Endothelial cell of hepatic sinusoid (primary cell): ENCODE measurements at regions not wholly inside any gene's neighbourhood (a gene's known extent, or its start where the extent isn't known, plus 50 kb on each side); places are given as distances from the start of the nearest gene placed in this dataset.

Experiments
- in situ Hi-C: cut with HindIII; loops from 2 replicates; pipeline ENCODE4 v1.10.0; 2017; ENCODE audit warnings: low sequenced_read_pairs

DNA sequence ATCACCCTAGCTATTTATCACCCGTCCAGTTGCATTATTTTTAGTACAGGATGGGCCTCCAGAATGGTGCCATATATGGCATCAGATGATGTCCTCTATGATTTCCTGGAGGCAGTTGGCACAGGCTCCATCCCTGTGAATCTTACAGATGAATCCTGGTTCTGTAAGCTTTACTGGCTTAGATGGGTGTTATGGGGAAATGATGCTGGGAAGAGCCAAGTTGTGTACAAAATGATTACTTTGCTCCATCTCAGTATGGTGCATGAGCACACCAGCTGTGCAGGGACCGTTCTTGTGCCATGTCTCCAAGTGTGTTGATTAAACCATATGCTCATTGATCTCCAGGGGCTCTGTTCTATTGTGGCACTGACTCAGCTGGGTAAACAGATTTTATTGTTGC lies 755.7 kb downstream of the TLR4 start:
- in situ Hi-C loops, result no loop called here

DNA sequence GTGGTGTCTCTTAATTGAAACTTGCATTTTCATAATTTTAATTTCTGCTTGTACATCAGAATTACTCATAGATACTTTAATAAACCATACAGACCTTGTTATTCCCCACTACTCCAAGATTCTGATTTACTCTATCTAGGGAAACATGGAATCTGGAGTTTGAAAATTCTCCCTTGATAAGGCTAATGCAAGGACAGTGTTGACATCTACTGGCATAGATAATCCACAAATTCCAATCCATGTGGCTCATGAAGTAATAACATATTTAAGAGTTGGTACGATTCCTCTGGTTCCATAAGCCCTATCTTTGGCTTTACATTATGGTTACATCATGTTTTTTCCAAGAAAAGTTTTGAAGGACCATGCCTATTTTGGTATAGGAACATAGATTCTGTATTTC lies 759.2 kb downstream of the TLR4 start:
- in situ Hi-C loops, result no loop called here

DNA sequence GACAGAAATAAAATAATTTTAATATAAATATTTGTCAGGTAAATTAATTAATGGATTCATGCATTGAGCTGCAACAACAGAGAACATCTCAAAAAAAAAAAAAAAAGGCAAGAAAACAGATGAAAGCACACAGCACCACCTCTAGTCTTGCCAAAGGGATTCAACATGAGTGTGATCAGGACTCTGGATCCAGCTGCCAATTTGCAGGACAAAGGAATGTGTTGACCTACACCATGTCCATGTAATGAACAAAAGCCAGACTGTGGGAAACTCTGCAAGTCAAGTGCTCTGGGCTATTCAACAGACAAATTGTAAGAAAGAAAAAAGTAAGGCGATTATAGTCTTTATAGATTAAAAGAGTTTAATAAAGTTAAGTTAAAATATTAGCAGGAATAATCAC lies 769.3 kb downstream of the TLR4 start:
- in situ Hi-C loops, result no loop called here

DNA sequence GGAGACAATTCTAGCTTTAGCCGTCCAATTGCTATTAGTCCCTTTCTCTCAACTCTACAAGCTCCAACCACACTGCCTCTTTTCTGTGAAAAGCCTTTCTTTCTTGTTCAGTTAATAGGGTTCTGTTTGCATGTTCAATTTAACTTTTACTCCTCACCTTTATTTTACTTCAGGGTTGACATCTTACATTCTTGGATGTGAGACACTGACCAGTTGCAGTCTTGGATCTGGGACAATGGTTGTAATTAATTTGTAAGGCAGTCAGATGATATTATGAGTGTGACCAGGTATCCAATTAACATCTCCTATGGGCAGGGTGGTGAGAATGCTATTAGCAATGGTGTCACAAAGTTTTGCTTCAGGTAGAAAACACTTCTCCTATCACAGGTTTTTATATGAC lies 774.5 kb downstream of the TLR4 start:
- in situ Hi-C loops, result no loop called here

DNA sequence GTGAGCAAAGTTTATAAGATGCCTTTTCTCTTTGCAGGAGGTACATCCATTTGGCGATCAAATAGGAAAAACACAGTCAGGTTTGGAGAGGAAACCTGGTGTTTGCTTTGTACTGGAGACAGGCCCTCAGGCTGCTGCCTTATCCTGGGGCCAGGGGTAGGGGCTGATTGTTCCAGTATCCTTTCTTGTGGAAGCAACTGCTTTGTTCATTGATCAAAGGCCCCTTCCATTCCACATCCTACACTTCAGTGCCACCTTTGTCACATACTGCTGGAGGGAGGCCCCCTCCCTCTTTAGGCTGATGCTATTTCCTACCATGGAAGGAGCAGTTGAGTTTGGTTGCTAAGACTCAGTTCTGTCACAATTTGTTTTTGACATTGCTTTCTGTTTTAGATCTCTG lies 778.1 kb downstream of the TLR4 start:
- in situ Hi-C loops, result no loop called here

DNA sequence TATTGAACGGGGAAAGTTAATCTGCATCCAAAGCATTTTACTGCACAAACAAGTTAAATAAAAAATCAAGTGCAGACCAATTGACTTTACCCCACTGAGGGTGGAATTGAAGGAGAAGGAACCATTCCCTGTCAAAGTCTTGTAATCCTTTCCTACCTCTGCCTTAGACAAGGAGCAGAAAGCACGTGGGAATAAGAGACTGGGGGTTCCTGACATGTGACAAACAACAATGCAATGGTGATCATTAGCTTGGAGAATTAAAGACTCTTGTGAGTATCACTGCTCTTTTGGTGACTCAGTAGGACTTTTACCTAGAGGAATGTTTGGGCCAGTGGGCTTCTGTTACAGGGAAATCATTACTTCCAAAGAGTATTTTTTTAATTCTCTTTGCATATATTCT lies 779.5 kb downstream of the TLR4 start:
- in situ Hi-C loops, result no loop called here

DNA sequence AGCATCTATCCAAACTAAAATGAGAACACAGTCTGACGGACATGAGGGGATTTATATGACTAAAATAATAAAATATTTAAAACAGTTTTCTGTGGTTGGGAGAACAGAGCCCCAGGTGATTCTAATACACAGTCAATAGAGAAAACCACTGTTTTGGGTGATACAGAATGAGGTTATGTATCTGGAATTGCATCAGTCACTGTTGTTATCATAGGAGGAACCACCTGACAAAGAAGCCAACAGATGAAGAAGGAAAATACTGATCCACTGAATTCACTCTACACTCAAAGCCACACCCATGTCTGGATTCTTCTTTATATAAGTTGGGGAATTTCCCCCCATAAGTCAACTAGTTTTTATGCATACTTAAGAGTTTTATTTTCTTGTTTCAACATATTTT lies 799.0 kb downstream of the TLR4 start:
- in situ Hi-C loops, result no loop called here

DNA sequence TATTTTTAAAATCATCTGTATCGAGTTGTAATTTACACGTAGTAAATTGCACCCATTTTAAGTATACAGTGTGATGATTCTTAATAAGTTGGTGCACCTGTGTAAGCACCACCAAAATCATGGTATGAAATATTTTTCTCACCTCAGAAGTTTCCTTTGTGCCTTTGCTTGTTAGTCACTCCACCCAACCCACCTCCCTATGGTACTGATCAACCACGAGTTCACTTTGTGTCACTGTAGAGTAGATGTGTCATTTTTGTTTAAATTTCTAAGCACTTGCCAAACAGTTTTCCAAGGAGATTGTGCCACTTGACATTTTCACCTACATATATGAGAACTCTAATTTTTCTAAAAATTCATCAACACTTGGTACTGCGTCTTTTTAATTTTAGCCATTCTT lies 806.5 kb downstream of the TLR4 start:
- in situ Hi-C loops, result no loop called here

DNA sequence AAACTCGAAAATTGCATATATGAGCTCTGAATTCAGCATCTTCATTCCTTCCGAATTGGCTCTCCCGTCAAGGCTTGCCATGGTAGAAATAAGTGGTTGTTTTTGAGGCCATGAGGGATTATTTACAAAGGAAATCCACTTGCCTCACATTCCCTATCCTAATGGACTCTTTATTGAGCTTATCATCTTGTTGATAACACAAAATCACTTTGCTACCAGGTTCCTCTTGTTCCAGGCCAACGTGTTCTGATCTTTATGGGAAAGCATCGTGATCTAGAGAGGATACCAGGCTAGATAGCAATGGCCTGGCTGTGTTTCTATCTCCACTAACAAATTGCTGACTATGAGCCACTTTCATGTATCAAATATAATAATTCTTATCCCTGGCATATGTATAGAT lies 811.7 kb downstream of the TLR4 start:
- in situ Hi-C loops, result no loop called here

DNA sequence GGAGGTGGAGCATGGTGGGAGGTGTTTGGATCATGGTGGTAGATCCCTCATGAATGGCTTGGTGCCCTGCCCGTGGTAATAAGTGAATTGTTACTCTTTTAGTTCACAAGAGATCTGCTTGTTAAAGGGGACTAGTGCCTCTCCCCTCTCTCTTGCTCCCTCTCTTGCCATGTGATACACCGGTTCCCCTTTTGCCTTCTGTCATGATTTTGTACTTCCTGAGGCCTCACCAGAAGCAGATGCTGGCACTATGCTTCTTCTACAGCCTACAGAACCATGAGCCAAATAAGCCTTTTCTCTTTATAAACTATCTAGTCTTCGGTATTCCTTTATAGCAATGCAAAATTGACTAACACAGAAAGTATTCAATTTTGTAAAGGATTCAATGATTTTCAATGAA lies 817.1 kb downstream of the TLR4 start:
- in situ Hi-C loops, result no loop called here

DNA sequence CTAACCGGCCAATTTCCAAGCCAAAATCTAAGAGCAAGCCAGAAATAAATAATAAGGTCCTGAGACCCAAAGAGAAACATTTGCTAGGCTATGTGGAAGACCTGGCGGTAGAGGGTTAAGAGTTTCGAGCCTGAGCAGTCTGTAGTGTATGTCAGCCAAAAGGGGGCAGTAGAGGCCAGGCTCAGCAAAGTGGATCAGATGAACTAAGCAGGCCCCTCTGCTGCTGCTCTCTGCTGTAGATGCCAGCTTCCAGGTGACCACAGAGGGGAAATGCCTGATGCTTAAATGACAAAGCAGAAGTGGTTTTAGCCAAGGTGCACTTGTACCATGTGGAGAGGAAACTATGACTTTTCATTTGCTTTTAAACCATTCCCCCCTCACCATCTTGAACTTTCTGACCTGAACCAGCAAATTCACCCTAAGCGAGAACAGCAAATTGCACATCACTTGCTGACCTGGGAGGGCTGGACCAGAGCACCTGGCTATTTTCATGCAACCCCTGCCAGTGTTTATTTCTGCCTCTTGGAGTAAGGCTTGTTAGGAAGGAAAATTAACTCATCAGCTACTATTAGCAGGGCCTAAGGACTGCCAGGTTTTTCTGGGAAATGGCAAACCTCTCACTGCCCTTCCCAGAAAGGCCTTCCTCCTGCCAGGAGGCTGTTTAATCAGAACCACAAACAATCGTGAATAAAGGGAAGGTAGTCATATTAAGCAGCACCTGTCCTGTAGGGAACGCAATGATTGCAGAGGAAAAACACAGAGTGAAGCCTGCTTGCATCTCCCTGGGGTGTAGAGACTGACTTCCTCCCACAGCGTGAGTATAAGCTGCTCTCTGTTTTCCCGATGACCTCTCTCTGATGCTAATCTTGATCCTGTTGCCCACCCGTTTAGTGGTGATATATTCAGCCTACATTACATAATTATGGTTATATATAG lies 818.2 kb downstream of the TLR4 start:
- in situ Hi-C loops, result no loop called here

DNA sequence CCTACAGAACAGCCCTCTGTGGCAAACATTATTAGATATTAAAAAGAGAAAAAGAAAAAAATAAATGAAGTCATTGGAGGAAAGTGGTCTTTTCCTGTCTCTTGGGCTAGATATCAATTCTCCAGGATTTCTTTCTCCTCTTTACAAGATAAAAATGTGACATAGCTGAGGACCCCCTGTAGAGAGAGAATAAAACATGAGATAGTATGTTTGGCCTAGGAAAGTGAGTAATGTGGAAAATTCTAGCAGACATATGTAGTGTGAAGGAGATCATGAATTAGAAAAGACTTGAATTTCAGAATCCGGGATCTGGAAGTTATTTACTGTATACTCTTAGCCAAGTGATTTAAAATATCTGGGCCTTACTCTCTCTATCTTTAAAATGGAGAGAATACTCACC lies 823.1 kb downstream of the TLR4 start:
- in situ Hi-C loops, result no loop called here

DNA sequence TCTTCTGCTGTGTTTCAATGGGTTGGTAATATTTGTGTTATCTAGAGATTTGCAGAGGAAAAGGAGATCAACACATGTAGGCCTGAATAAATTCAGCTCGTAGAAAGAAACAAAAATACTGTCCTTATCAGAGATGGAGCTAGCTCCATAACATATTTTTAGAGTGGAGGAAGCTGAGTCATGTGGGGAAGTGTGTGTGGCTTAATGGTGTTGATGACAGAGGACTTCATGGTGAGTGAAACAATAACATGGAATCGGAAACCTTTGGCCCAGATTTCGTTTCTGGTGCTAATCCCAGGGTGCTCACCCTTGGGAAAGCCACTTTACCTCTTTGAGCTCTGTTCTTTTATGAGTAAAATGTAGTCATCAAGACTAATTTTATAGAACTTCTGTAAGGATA lies 825.0 kb downstream of the TLR4 start:
- in situ Hi-C loops, result no loop called here

DNA sequence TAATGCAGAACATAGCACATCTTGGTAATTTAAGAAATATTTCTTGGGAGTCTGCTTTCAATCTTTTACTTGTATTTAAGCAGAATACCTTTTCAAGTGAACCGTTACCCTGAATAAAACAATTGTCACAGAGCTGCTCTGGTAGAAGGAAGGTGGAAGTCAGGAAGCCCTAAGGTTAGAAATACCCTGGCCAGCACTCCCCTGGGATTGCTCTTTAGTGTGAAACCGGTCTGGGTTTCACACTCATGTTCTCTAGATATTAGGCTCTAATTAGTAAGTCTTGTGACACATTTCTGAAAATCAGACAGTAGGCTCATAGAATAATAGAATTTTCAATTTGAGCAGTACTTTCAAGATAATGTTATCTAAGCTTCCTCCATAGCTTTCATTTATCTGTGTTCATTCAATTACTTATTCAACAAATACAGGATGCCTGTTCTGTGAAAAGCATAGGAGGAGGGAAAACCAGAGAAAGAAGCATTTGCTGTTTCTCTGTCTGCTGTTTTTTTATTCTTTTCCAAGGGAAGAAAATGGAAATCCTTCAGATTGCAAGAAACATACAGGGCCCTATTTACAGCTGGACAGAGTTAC lies 825.5 kb downstream of the TLR4 start:
- in situ Hi-C loops, result no loop called here

DNA sequence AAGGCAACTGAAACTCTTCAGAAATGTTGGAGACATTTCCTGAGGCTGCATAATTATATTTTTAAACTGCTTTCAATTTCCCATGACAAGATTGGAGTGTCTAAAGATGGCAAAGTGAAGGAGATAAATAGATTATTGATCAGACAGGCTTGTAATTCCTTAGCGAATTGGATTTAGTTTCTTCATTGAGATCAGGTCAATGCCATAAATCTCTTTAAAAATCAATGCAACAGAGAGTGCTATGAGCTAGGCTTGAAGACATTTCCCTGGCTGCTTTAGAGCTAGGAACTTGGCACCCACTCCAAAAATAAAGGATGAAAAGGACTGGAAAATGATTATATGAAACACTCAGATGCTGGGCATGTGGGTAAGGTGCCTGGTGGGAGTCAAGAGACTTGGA lies 828.4 kb downstream of the TLR4 start:
- in situ Hi-C loops, result no loop called here

DNA sequence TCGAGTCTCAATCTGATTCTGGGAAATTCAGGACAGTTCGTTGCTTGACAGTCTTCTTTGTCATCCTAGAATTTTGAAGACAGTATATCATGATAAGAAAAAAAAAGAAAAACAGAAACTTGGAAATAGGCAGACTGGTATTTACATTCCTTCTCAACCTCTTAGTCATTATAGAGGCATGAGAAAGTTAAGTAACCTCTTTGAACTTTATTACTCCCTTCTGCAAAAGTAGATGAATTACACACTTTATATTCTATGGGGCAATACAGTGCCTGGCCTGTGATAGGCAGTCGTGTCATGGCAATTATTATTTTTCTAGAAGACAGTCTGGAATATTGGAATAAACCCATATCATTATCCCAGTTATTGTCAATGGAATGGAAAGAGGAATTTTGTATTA lies 828.9 kb downstream of the TLR4 start:
- in situ Hi-C loops, result no loop called here

DNA sequence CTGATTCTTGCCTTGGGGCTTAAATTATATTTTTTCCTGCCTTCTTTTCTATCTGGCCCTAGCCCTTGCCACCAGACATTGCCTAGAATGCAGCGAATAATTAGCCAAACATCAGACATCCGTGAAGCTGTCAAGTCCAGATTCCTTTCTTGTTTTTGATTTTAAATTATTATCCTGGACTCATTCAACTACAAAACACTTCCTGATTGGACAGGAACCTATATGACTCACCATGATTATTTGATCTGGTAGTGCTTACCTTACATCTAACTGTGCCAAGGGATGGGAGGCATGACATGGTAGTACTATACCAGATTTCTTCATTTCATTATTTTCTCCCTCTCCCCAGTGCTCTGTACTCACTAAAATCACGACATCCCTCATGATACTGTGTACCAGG lies 829.6 kb downstream of the TLR4 start:
- in situ Hi-C loops, result no loop called here

DNA sequence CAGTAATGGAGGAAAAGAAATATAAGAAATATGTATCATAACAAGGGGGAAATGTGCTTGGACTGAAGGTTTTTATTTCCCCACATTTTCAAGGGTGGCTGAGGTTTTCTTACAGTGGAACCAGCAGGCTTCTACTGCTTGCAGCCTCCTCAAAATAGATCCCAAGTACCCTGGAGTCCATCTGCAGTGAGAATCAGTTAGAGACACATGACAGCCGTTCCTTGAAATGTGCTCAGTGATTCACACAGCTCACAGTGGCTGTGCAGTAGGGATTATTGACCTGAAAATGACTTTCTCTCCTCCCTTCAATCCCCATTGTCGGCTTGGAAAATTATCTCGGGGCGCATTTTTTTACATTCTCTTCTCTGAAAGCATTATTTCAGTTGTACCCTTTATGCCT lies 832.0 kb downstream of the TLR4 start:
- in situ Hi-C loops, result no loop called here

DNA sequence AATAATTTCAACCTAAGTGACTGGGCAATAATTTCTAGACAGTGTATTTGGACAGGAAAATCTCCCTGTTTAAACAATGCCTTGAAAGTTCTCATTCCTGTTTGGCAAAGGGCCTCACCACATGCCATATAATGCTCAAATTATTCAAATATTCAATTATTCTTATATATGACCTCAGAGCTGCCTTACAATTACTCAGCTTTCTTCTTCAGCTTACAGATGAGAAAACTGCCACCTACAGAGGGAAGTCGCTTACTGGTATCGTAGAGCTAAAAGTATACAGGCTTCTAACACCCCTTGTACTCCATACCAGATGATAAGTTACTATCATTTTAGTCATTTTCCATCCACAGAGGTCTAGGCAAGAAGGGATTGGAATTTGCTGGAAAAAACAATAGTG lies 830.3 kb downstream of the BRINP1 start:
- in situ Hi-C loops, result no loop called here

DNA sequence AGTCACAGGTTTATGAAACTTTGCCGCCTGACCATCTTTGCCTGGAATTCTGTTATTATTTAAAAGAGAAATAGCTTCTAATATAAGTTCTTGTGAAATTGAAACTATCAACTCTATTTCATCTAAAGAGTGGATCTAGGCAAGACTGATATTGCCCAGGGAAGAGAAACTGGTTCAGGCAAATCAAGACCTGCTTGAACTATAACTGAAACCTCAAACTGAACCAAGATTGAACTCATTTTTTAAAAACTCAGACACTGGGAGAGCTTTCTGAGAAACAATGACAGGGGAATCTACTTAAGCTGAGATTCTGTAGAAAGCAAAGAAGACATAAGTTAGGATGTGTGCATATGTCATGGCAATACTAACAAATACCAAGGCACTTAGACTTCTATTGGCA lies 815.8 kb downstream of the BRINP1 start:
- in situ Hi-C loops, result no loop called here

DNA sequence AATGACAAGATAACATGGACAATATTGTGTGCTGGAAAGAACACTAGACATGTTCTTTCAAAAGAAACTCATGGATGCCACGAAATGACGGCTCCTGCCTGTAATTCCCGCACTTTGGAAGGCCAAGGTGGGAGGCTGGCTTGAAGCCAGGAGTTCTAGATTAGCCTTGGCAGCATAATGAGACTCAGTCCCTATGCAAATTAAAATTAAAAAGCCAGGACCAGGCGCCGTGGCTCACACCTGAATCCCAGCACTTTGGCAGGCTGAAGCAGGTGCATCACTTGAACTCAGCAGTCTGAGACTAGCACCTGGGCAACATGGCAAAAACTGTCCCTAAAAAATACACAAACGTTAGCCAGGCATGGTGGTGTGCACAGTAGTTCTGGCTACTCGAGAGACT lies 814.2 kb downstream of the BRINP1 start:
- in situ Hi-C loops, result loop anchor here (5.0 kb wide), 1 partner anchor 52 kb away; no protein-coding TSS in a partner anchor

DNA sequence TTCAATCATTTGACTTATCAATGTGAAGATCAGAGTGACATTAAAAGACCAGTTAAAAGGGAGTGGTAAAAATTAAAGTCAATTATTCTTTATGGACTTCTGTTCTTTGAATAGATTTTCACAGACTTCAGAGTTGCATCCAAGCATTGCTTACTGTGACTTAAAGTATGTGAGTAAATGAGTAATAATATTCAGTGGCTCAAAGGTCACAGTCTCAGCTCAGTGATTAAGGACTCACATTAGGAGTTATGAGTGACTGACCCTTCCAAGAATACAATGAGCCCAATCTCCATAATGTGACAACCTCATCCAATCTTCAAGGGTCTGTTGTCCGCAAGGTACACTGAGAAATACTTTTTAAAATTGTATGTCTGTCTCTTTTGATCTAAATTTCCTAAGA lies 811.2 kb downstream of the BRINP1 start:
- in situ Hi-C loops, result loop anchor here (5.0 kb wide), 1 partner anchor 49 kb away; no protein-coding TSS in a partner anchor
